GM12872 (cell line): ENCODE measurements at regions not wholly inside any gene's neighbourhood (a gene's known extent, or its start where the extent isn't known, plus 50 kb on each side); places are given as distances from the start of the nearest gene placed in this dataset.

Experiments used
- CTCF ChIP-seq: IDR thresholded peaks from 3 replicates; pipeline ENCODE4 v1.5.1; 2011; ENCODE audit warnings: low read depth, mild to moderate bottlenecking, low read length, moderate library complexity; ENCODE audit not compliant: insufficient read depth

- no peak for TF ChIP-seq CTCF
These were observed 292.2 kb downstream of the KCNS3 start for GRCh38 chr2:18170642-18171041.

DNA sequence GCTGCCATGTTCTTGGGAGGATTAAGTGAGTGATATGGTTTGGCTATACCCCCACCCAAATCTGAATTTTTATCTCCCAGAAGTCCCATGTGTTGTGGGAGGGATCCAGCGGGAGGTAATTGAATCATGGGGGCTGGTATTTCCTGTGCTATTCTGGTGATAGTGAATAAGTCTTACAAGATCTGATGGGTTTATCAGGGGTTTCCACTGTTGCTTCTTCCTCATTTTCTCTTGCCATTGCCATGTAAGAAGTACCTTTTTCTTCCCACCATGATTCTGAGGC, 291.4 kb downstream of the KCNS3 start:
- no peak for TF ChIP-seq CTCF

DNA sequence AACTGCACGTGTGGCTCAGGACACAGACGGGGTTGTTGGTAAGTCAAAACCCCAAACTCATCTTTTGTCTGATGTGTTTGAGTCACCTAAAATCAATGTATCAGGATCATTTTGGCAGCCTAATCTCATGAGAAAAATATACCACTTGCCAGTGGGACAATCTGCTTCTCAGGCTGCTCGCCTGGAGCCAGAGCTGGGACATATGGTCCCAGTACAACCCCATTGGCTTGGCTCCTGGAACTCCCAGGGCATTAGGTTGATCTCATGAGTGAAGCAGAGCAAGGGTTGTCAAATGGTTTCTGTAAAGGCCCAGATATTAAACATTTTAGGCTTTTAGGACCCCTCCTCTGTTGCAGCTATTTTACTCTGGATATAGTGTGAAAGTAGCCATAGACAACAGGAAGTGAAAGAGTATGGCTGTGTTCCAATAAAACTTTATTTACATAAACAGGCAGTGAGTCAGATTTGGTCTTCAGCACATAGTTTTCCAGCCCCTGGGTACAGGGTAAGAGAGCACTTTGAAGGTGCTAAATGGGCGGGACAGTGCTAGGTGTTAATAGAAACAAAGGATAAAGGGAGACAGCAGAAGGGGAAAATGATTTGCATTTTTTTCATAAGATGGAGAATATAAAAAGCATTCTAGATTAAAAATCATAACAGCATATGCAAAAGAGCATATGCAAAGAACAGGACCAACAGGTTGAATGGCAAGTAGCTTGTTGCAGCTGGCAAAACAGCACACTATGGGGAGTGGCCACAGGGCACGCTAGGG, 290.8 kb downstream of the KCNS3 start:
- no peak for TF ChIP-seq CTCF

DNA sequence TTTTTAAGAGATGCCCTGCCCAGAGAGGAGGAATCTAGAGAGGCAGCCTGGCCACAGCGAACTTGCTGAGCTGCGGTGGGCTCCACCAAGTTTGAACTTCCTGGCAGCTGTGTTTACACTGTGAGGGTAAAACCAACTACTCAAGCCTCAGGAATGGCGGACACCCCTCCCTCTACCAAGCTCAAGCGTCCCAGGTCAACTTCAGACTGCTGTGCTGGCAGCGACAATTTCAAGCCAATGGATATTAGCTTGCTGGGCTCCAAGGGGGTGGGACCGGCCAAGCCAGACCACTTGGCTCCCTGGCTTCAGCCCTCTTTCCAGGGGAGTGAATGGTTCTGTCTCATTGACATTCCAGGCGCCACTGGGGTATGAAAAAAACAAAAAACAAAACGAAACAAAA, 289.4 kb downstream of the KCNS3 start:
- no peak for TF ChIP-seq CTCF

GRCh38 chr2:18161681-18162080, 283.2 kb downstream of the KCNS3 start:
- no peak for TF ChIP-seq CTCF

DNA sequence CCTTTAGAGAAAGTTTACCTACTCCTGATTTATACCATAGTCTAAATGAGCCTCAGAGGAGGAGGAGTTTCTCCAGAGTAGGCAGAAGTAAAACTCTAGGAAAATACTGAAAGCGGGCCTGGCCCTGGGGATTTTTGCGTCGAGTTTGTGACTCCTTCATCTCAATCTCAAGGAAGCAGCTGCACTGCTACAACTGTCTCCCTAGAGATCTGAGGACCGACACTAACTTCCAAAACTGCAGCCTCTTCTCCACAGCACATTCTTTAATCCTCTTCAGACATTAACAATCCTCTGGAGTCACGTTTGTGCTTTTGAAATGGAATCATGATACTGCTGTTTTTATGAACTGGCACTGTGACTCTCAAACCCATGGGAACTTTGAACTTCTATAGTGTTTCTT, 281.4 kb downstream of the KCNS3 start:
- TF ChIP-seq CTCF, result no peak

GRCh38 chr2:18156421-18156820, 278.0 kb downstream of the KCNS3 start:
- no peak for TF ChIP-seq CTCF
